D721Med (cell line): ENCODE measurements at regions not wholly inside any gene's neighbourhood (a gene's known extent, or its start where the extent isn't known, plus 50 kb on each side); places are given as distances from the start of the nearest gene placed in this dataset.
A peak's percentile ranks its signal among the peaks of the same experiment; 100 is the strongest.

Source experiments
- DNase-seq: peaks from one replicate; pipeline ENCODE4 v3.0.0; 2011; ENCODE audit warnings: low spot score; ENCODE audit not compliant: insufficient read length
- FAIRE-seq: peaks from 2 replicates; lab custom pipeline; 2011; peaks lifted over from hg19 to GRCh38; lab: Jason Lieb, UNC
- TF ChIP-seq, protein P1 (sequence below): IDR thresholded peaks from 2 replicates; pipeline ENCODE4 v1.5.1; 2012; ENCODE audit warnings: mild to moderate bottlenecking, control low read depth; ENCODE audit not compliant: insufficient read depth; ENCODE audit errors: missing control alignments

DNA sequence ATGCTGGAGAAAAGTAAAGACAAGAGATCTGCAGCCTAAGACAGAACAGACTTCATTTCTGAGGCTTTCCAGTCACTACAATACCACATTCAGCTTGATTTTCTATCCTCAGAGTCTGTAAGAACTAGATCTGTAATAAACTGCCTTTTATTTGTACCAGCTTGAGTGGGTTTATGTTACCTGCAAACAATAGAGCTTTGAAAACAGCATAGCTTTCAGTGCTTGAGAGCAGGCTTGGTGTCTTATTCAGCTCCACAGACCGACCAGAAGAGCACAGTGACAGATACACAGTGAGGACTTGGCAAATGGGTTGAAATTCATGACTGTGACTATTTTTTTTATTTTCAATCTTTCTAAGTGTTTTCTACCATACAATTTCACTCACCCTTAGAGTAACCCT is 207.8 kb upstream of the OTX2 start:
- no peak for DNase-seq
- FAIRE-seq, result no peak

DNA sequence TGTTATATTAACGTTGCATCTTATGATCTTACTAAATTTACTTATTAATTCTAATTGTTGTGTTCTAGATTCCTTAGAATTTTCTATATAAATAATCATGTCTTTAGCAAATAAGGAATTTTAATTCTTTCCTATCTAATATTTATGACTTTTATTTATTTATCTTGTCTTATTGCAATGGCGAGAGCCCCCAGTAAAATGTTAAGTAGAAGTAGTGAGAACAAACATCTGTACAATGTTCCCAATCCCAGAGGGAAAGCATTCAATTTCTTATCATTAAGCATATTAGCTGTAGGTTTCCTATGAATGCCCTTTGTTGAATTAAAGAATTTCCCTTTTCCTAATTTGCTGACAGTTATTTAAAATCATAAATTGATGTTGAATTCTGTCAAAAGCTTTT is 203.7 kb upstream of the OTX2 start:
- FAIRE-seq, result no peak
- TF ChIP-seq, protein P1, sequence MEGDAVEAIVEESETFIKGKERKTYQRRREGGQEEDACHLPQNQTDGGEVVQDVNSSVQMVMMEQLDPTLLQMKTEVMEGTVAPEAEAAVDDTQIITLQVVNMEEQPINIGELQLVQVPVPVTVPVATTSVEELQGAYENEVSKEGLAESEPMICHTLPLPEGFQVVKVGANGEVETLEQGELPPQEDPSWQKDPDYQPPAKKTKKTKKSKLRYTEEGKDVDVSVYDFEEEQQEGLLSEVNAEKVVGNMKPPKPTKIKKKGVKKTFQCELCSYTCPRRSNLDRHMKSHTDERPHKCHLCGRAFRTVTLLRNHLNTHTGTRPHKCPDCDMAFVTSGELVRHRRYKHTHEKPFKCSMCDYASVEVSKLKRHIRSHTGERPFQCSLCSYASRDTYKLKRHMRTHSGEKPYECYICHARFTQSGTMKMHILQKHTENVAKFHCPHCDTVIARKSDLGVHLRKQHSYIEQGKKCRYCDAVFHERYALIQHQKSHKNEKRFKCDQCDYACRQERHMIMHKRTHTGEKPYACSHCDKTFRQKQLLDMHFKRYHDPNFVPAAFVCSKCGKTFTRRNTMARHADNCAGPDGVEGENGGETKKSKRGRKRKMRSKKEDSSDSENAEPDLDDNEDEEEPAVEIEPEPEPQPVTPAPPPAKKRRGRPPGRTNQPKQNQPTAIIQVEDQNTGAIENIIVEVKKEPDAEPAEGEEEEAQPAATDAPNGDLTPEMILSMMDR, result no peak
- DNase-seq, result no peak

More for the DNA sequence above, 207.8 kb upstream of the OTX2 start:
- TF ChIP-seq, protein P1, result no peak

DNA sequence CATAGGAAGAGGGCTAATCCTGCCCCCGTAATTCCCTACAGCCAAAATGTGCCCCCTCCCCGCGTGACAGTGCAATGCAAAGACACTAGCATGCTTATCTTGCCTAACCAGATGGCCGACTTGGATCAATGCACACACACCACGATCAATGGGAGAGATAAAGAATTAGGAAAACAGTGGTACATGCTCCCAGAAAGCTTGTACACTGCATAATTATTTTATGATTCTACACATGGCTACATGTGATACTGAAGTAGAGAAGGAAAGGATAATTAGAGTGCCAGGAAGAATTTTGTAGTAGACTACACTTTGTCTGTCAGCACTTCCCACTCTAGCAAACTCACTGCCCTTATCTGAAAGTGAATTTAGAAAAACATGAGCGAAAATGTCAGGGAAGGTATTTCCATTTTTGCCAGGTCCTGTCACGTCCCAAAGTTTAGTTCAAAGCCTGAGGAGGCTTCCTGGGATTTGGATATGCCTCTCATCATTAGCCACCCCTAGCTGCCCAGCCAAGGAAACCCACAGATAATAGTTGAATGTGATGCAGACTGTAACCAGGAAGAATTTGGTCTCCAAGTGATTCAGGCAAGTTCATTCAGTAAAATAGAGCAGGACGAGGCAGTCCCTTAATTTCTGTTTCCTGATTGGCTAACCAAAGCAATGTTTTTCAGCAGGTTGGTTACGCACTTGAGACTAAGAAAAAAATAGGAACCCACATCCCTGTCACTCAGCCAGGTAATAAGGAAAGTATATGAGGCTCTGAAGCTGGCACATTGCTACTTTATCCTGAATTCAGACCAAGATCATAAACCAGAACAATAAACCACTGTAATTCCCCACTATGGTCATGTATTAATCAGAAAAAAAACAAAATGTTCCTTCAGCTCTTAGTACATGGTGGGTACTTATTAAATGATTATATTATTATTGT is 199.6 kb upstream of the OTX2 start:
- TF ChIP-seq, protein P1, result no peak
- DNase-seq (no peak), FAIRE-seq (peak; percentile 86)

DNA sequence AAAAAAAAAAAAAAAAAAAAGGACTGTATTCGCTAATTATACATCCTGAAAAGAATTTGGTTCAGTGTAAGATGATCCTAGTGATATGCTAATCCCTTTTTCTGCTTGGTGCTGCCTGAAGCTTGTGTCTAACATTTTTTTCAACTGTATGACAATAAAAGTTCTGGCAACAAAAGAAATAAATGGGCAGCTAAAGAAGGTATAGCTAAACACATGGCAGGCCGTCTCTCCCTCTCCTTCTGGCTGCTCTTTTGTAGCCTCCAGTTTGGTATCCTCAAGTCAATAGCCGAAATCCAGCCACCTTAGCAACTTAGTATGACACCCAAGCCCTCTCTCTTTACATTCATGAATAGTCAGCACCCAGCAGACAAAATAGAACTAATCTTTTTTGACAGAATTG is 198.3 kb upstream of the OTX2 start:
- TF ChIP-seq, protein P1, result no peak
- FAIRE-seq (peak; percentile 84), DNase-seq (no peak)

DNA sequence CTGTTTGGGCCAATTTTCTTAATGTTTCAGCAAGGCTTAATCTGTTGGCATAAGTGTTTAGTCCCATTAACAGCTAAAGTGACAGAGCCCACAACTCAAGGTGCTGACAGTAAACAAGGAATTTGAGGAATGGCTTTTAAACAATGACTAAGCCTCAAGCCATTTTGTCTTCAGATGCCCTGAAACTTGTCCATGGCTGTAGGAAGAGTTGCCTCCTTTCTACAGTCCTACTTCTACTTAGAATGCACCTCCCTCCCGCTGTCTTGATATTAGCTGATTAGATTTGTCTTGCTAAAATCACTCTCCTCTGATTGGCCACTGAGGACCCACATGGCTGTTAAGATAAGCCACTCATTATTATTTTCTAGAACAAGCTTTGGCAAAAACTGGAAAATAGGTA is 188.4 kb upstream of the OTX2 start:
- peak; percentile 38 for FAIRE-seq
- no peak for DNase-seq
- TF ChIP-seq, protein P1, result no peak

DNA sequence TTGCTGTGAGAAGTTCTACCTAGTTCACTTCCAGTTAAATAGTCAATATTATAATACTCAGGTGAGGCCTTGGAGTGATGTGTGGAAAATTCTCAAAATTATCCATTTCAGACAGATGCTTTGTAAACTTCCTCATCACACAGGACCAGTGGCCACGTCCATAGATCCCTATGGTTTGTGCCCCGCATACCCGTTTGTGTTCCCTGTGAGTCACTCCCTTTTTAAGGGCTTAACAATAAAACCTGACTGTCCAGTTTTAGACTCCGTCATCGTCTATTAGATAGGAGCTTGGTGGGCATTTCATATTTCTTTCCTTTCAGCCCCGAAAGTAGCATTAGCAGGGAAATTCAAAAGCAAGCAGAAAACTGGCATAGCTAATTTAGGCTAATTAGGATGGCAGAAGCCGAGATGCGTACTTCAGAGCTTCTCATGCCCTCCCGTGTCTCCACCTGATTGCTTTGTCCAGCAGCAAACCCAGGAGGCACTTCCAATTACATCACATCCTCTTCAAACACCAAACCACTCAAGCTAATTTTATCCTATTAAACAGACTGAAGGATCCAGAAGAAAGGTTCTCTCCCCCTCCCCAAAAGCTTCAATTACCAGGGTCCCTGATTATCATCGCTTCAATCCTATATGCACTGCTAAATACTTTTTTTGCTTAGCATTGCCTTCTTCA is 186.6 kb upstream of the OTX2 start:
- DNase-seq (no peak), FAIRE-seq (no peak)
- TF ChIP-seq, protein P1, result no peak
